ENCODE measurements at regions not wholly inside any gene's neighbourhood (a gene's known extent, or its start where the extent isn't known, plus 50 kb on each side); places are given as distances from the start of the nearest gene placed in this dataset.

GRCh38 chr11:95330302-95330701 is 99.3 kb upstream of the SESN3 start:
- no peak for TF ChIP-seq CTCF (IDR thresholded peaks at IDR 0.05; ENCODE audit: borderline replicate concordance, extremely low read depth, low read length, poor library complexity, severe bottlenecking)
- TF ChIP-seq EZH2 (IDR thresholded peaks at IDR 0.05; ENCODE audit: borderline replicate concordance, low read depth, low read length, severe bottlenecking), result no peak
- no peak for DNase-seq
- no peak for ATAC-seq (ENCODE audit: insufficient read depth, low read depth)

GRCh38 chr11:95327273-95327948 is 96.4 kb upstream of the SESN3 start:
- no peaks in the 10 kb centered on the region for H3K79me2 ChIP-seq (ENCODE audit: insufficient read depth, low read length)
- H3K4me2 ChIP-seq (ENCODE audit: insufficient read depth, low read length), result no peak overlapping the region
- no peak for DNase-seq
- H3K9me3 ChIP-seq (ENCODE audit: insufficient read depth, low read length, severe bottlenecking), result no peaks in the 10 kb centered on the region
- no peak for TF ChIP-seq EZH2 (IDR thresholded peaks at IDR 0.05; ENCODE audit: borderline replicate concordance, low read depth, low read length, severe bottlenecking)
- TF ChIP-seq CTCF (IDR thresholded peaks at IDR 0.05; ENCODE audit: borderline replicate concordance, extremely low read depth, low read length, poor library complexity, severe bottlenecking), result no peak
- no peak overlapping the region for H2AFZ ChIP-seq (ENCODE audit: low read depth, low read length)
- no peaks in the 10 kb centered on the region for H3K36me3 ChIP-seq (ENCODE audit: insufficient read depth, low read length)
- H4K20me1 ChIP-seq (ENCODE audit: insufficient read depth, low read length), result no peaks in the 10 kb centered on the region
- no peaks in the 10 kb centered on the region for H3K4me1 ChIP-seq (ENCODE audit: insufficient read depth, low read length)
- no peak for ATAC-seq (ENCODE audit: insufficient read depth, low read depth)
- H3K9ac ChIP-seq (ENCODE audit: low read depth, low read length), result no peak overlapping the region
- no peaks in the 10 kb centered on the region for H3K27me3 ChIP-seq (ENCODE audit: insufficient read depth, low read length, poor library complexity)
- no peak overlapping the region for H3K4me3 ChIP-seq (ENCODE audit: low read depth in 1 of 2, low read length in 2 of 2)
- H3K27ac ChIP-seq (ENCODE audit: low read length), result no peak overlapping the region

More at GRCh38 chr11:95330302-95330701, 99.3 kb upstream of the SESN3 start:
- H3K4me2 ChIP-seq (ENCODE audit: insufficient read depth, low read length), result no peak overlapping the region
- H3K79me2 ChIP-seq (ENCODE audit: insufficient read depth, low read length), result no peaks in the 10 kb centered on the region
- H3K4me1 ChIP-seq (ENCODE audit: insufficient read depth, low read length), result no peaks in the 10 kb centered on the region
- no peak overlapping the region for H3K9ac ChIP-seq (ENCODE audit: low read depth, low read length)
- no peak overlapping the region for H2AFZ ChIP-seq (ENCODE audit: low read depth, low read length)
- H4K20me1 ChIP-seq (ENCODE audit: insufficient read depth, low read length), result no peaks in the 10 kb centered on the region
- no peaks in the 10 kb centered on the region for H3K36me3 ChIP-seq (ENCODE audit: insufficient read depth, low read length)
- H3K27me3 ChIP-seq (ENCODE audit: insufficient read depth, low read length, poor library complexity), result no peaks in the 10 kb centered on the region
- H3K27ac ChIP-seq (ENCODE audit: low read length), result no peak overlapping the region
- H3K4me3 ChIP-seq (ENCODE audit: low read depth in 1 of 2, low read length in 2 of 2), result no peak overlapping the region
- no peaks in the 10 kb centered on the region for H3K9me3 ChIP-seq (ENCODE audit: insufficient read depth, low read length, severe bottlenecking)

- no peak for DNase-seq
- Histone ChIP-seq H4K20me1 (ENCODE audit: insufficient read depth, low read length) (no peaks in the 10 kb centered on the region), H3K36me3 (ENCODE audit: insufficient read depth, low read length) (no peaks in the 10 kb centered on the region), H3K9me3 (ENCODE audit: insufficient read depth, low read length, severe bottlenecking) (no peaks in the 10 kb centered on the region), H3K4me1 (ENCODE audit: insufficient read depth, low read length) (no peaks in the 10 kb centered on the region), H3K4me2 (ENCODE audit: insufficient read depth, low read length) (no peak overlapping the region), H3K9ac (ENCODE audit: low read depth, low read length) (no peak overlapping the region), H2AFZ (ENCODE audit: low read depth, low read length) (no peak overlapping the region), H3K27ac (ENCODE audit: low read length) (no peak overlapping the region), H3K27me3 (ENCODE audit: insufficient read depth, low read length, poor library complexity) (no peaks in the 10 kb centered on the region), H3K4me3 (ENCODE audit: low read depth in 1 of 2, low read length in 2 of 2) (no peak overlapping the region), H3K79me2 (ENCODE audit: insufficient read depth, low read length) (no peaks in the 10 kb centered on the region)
- no peak for ATAC-seq (ENCODE audit: insufficient read depth, low read depth)
- TF ChIP-seq EZH2 (IDR thresholded peaks at IDR 0.05; ENCODE audit: borderline replicate concordance, low read depth, low read length, severe bottlenecking) (no peak), CTCF (IDR thresholded peaks at IDR 0.05; ENCODE audit: borderline replicate concordance, extremely low read depth, low read length, poor library complexity, severe bottlenecking) (no peak)
These were observed 94.8 kb upstream of the SESN3 start for GRCh38 chr11:95325777-95326258.

All from DND-41 (cell line).